GM18511 (cell line): ENCODE measurements at regions not wholly inside any gene's neighbourhood (a gene's known extent, or its start where the extent isn't known, plus 50 kb on each side); places are given as distances from the start of the nearest gene placed in this dataset.

ENCODE experiments used
- ATAC-seq: cut with Tn5 transposase; IDR thresholded peaks from one replicate; pipeline ENCODE4 v1.9.1; 2021; ENCODE audit warnings: mild to moderate bottlenecking, moderate library complexity; ENCODE audit not compliant: unreplicated experiment

DNA sequence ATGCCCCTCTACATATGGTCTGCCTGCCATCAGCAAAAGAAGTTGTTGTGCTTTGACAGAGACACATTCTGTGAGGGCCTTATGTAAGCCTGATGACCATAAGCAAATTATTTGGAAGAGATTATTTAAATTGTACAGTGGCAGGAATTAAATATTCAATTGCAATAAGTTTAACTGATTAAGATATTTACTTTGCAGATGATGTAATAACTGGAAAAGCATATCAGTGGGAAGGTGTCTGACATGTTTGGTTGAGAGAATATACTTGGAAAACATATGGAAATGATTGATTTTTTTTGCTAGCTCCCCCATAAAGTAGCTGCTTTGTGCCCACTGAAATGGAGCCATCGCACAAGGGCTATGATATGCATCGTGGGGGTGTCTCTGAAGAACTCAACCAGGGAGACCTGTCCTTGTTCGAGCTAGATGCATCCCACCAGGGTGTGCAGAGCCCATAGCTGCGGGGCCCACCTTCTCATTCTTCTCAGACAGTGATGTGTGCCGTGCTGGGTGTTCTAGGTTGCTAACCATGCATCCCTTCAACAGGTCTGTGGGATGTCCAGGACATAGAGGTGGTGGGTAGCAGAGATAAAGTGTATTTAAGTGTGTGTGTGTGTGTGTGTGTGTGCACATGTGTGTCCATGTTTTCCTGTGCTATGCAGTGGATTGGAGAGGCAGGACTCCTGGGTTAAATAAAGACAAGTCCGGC lies 90.4 kb upstream of the PARD3B start:
- no peak for ATAC-seq

DNA sequence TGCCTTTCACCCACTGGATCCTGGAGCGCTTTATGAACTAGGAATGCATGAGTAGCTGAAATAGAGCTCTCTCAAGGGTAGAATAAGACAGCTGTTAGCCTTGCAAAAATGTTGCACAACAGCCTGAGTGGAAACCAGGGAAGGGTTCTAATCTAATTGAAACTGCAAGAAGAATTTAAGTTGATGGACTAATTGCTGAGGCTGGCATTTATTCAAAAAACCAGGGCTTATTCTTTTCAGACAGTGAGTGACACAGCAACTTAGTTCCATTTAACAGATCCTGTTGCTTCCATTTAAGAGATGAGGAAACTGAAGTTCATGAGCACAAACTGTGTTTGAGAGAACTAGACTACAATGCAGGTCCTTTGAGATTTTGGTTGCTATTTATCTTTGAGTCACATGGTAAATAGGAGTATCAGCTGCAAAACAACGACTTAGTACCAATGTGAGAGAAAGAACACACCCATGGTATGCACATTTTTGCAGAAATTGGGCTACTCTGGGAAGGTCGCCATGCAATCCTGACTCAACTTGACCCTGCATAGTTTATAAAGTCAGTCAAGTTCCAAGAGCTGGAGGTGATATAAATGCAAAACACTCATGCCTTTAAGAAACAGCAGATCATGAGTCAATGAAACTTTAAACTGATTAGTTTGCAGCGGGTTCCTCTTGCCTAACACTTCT lies 76.4 kb upstream of the PARD3B start:
- no peak for ATAC-seq

DNA sequence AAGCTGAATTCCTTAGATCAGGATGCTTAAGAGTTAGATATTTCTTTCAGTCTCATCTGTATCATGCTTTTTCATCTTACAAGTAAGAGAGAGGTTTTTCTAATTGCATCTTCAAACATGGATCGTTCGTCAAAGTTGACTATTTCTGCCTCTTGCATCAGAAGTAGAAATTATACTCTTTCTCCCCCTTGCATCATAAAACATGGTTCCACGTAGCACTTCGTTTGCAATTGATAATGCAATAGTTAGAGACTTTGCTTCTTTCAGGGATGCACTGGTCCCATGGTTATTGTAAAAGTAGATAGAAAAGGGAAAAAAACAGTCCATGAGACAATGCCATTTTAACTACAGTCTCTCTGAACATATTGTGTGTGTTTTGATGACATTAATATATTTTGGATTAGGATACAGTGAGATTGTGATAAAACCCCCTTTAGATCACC lies 75.1 kb upstream of the PARD3B start:
- no peak for ATAC-seq

DNA sequence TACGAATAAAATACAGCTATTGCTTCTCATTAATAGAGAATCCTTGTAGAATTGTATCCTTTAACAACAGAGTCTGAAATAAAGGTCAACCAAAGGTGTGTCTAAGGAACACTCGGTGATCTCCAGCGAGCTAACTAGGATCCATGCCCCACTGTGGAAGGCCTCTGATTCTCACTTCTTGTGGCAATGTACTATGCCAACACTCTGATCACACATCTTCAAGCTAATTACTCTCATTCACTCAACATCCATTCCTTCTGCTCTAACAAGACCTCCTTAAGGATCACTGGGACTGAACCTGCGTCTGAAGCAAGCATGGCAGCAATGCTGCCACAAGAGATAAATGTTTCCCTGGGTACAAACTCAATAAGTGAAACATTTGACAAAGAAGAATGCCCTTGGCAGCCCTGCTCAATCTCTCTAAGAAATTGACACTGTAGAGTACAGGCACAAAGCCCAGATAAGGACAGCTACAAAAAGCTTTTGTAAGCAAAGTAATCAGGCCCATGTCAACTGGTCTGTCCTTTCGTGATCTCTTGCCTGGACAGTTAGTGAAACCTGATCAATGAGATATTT lies 74.6 kb upstream of the PARD3B start:
- ATAC-seq, result no peak

DNA sequence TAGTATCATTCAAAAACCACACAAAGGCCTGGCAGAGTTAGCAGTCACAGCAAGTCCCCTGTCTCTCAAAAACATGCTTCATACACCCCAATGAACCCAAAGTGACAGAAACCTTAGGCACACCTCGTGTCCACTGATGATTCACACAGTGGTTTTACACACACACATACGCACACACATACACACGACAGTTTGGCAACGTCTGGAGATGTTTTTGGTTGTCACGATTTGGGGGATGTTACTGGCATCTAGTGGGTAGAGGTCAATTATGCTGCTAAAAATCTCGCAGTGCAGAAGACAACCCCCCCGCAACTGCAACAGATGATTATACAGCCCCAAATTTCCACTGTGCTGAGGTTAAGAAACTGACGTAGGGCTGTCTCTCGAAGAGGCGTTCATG lies 72.9 kb upstream of the PARD3B start:
- no peak for ATAC-seq

DNA sequence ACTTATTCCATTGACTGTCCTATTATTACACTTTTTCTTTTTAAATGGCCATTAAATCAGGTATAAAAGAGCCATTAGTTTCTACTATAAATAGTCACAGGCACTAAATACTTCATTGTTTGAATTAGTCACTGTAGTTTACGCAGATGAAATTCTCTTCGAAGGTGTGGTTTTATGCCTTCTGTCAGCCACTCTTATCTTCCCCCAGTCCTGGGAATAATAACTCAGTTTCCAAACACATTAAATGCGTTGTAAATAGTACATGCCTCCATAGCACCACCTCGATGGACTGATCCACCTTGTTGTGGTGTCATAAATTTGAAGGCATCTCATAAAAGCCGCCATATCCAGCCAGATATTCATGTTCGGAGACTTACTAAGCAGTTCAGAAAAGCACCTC lies 72.1 kb upstream of the PARD3B start:
- no peak for ATAC-seq

DNA sequence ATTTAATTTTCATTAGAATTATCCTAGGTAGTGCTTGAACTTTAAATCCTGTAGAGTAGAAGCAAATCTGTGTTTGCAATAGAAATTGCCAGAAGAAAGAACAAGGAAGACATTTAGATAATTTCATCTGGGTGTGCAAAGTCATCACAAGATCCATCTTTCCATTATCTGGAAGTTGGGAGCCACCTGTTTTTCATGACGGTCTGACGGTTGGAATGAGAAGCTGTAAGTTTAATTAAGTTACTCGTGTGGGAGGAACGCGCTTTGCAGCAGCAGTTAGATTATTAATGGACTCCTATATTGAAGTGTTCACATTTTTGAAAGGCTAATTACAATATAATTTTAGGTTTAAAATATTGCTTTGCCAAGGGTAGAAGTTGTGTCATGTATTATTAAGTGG lies 69.9 kb upstream of the PARD3B start:
- ATAC-seq, result no peak

DNA sequence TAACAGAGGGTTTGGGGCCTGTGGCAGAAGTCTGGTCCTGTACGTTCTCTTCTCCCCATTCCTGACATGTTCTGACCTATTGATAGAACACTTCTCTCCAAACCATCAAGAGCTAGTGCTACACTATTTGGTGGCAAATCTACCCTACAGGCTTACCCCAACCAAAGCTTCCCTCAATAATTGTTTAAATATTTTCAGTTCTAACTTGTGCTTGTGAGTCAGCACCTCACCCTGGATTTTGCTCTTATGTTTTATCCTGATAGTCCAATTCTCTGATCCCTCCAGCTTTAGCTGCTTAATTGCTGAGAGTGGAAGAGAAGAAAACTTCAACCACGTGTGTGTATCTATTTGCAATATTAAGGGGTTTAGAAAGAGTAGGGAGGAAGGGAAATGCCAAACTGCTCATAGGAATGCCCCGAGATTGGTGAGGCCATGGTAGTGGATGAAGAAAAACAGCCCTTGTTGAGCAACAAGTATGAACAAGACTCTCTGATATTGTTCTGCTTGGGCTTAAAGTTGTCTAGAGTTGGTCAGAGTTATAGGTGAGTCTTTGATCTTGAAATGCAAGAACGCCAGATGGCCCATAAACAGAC lies 67.8 kb upstream of the PARD3B start:
- ATAC-seq, result no peak

DNA sequence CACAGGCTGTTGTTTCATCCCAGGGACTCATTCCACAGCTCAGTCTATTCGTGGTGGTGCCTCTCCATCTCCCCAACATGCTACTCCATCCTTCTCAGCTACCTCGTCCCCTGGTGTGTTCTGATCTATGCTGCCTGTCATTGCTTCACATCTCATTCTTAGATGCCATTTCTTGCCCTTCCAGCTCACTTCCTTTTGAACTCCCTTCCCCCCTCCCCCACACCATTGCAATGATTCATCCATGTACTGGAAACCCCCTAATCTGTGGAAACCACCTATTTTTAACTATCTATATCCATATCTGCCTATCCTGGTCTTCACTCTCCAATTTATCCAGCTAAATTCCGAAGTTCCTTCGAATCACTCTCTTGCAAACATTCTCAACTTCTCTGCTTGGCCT lies 65.7 kb upstream of the PARD3B start:
- ATAC-seq, result no peak

DNA sequence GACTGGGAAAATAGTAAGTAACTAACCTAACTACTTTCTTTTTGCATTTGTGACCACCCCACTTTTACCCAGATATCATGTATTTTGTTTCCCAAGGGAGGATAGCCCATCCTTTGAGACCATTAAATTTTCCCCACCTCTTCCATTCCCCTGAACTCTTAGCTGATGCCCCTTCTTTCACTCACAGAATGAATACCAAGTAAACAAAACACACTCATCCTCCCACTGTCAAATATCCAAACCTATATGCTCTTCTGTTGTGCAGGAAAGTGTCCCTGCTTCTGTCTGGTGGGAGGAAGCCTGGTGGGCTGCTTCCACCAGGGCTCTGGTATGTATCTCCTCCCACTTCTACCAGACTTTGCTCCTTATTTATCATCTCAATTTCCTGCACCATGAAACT lies 64.6 kb upstream of the PARD3B start:
- ATAC-seq, result no peak

DNA sequence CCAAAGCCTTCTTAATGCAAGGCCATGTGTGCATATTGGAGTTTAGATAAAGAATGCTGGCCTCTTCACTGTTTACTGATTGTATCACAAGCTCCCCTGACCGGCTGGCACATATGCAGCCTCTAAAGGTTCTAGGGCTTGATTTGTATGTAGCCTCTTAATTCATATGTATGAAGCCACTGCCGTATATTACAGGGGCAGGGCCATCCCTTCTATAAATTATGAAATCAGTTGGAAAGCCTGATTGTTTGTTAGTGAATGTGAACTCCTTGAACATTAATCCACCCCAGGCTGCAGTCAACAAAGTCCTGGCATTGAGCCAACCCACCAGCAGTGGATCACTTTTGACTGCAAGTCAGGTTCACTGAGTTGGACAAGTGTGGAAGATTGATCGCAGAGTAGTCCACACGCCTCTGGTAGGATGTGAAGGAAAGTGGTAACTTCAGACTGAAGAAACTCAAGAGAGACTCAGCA lies 61.6 kb upstream of the PARD3B start:
- no peak for ATAC-seq

DNA sequence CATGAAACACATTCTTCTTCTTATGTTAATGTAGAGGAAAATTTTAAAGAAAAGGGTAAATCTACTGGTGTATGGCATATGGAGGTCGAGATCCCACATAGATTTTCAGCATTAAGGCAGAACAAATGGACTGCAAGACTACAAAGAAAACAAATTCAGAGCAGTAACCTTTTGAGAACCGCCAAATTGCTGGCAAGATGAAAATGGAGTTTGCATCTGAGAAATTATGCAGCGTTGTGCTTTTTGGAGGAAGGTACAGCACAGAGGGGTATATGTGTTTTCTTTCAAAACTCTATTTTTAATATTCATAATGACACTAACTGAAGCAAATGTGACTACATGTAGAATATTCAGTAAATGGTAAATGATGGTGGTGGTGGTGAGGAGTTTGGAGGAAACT lies 59.0 kb upstream of the PARD3B start:
- ATAC-seq, result no peak

DNA sequence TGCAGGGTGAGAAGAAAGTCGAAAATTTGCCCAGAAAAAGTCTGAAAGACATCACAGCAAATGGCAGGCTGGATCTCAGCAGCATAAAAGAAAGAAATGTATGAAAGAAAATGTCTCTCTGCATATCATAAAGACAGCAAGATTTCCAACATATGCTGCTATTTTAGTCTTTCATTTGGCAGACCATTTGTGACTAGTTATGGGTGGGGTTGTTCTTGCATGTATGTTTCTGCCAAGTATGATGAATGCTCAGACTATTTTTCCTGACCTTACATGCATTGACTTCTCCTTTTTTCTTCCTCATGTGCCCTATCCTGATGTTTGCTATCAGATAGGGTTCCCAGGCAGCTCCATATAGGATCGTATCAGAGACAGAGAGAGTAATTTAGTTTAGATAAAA lies 58.5 kb upstream of the PARD3B start:
- ATAC-seq, result no peak

DNA sequence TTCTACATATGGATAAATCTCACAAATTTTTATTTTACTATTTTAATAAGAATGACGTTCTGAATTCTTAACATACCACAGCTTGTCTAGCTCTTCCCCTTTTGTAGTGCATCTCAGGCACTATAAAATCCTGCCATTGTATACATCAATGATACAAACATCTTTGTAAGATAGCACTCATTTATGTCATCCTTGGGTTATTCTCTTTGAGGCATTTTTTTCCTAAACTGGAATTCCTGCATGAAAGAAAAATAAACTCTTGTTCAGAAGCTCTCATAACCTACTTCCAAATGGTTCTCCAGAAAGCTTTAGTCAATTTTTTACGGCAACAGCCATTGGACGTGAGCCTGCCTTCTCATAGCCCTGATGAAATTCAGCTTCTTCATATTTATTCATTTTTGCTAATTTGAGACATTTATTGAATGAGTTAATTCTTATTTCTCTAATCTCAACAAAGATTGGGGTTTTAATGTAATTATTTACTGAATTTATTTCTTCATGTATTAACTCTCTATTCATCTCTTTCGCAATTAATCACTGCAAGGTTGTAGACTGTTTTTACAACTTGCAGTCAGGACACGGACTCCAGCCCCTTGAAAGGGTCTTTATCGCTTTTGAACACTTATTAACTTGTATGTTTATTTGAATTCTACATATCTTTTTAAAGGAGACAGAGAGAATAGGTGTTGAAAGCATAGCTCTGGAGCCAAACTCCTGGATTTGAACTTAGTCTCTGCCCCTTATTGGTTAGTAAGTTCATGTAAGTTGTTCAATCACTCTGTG lies 57.6 kb upstream of the PARD3B start:
- no peak for ATAC-seq

DNA sequence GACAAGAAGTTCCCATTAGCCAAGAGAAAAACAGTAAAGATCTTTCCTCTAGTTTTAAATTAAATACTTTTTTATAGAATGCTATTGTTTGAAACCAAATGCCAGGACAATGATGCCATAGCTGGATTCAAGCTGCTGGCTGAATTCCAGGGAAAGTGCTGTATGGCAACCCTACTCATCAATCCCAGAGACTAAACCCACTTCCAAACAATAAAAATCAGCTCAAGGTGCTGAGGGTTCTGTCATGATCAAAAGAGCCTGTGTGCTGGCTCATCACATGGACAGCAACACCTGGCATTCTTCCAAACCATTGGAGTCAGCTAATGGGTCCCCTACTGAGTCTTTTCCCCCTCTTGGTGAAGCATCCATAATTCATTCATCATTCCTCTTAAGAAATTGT lies 53.7 kb upstream of the PARD3B start:
- no peak for ATAC-seq

DNA sequence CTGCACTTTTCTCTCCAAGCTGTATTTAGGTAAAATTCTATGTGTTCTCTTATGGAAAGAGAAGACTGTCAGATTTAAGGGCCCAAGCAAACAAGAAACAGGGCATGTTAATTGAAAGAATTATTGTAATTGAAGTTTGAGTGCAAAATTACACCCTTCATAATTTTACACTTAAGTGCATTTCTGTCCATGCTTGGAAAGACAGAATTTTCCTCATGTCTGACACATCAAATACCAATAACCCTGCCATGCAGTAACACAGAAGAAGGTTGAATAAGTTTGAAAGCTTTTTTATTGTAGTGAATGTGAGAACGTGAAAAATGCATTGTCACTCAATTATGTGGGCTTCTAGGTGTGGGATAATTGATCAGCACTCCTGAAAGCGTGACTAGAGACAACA lies 52.9 kb upstream of the PARD3B start:
- ATAC-seq, result no peak

DNA sequence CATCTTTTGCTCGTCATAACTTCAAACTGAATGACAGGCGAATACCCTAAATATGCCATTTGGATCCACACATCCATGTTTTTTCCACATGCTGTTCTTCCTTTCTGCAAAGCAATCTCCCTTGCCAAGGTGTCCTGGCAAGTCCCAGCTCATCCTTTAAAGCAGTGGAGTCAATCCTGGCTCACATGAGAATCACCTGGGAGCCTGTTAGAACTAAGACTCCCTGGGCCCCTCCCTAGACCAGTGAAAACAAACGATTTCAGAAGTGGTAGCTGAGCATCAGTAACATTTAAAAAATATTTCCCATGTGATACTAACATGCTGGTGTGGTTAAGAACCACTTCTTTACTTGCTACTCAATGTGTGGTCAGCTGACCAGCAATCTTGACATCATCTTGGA lies 50.6 kb upstream of the PARD3B start:
- no peak for ATAC-seq

DNA sequence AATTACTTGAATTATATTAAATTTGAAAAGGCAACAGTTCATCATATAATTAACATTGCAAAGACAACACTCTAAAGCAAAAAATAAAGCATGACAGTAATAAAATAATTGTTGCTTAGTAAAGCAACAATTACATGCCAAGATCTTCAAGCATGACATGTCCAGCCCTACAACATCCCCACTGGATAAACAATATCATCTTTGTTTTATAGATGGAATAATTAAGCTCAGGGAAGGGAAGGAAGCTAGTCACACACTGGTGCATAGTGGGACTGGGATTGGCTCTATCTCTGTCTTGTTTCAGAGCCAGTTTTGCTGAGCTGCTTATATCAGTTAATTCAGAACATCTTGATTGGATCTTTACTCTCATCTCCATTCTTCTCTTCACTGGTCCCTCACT lies 49.9 kb upstream of the PARD3B start:
- no peak for ATAC-seq
